H1 (cell line): ENCODE measurements at regions not wholly inside any gene's neighbourhood (a gene's known extent, or its start where the extent isn't known, plus 50 kb on each side); places are given as distances from the start of the nearest gene placed in this dataset.

Source experiments
- CTCF ChIA-PET: fragments of 300-600 bp; sonication (Branson Sonifier 250); formaldehyde crosslinking; loops from one replicate; lab custom pipeline; 2021; ENCODE audit not compliant: partially characterized antibody; lab: Charles Lee
- POLR2A ChIA-PET: fragments of 300-600 bp; sonication (Branson Sonifier 250); formaldehyde crosslinking; loops from one replicate; lab custom pipeline; 2021; ENCODE audit warnings: inconsistent platforms; ENCODE audit not compliant: partially characterized antibody; lab: Charles Lee
- DNase-seq, 2 experiments: peaks; one replicate each; pipeline versions ENCODE4 v3.0.0 to v3.0.0-alpha.2; 2010 to 2022; ENCODE audit warnings: low spot score in 2 of 2, low read depth in 1 of 2, mixed read lengths in 1 of 2
- FAIRE-seq: peaks from 2 replicates; lab custom pipeline; 2011; peaks lifted over from hg19 to GRCh38; lab: Jason Lieb, UNC
- H2AFZ ChIP-seq: 2 replicates; pipeline ENCODE4 v1.8.1; 2012; ENCODE audit warnings: low read length, inconsistent platforms
- H2AK5ac ChIP-seq: 2 replicates; pipeline ENCODE4 v1.6.1; 2013; ENCODE audit warnings: low read depth, low read length
- H2BK120ac ChIP-seq: replicated peaks from 2 replicates; pipeline ENCODE3; 2013; ENCODE audit warnings: low read depth, low read length, inconsistent platforms
- H2BK12ac ChIP-seq: 2 replicates; pipeline ENCODE4 v1.6.1; 2013; ENCODE audit warnings: low read depth, low read length
- H2BK15ac ChIP-seq: 2 replicates; pipeline ENCODE4 v1.6.1; 2013; ENCODE audit warnings: low read length
- H2BK20ac ChIP-seq: 2 replicates; pipeline ENCODE4 v1.6.1; 2013; ENCODE audit warnings: low read length
- H2BK5ac ChIP-seq: 2 replicates; pipeline ENCODE4 v1.6.1; 2013; ENCODE audit warnings: low read depth, low read length
- H3K14ac ChIP-seq: 2 replicates; pipeline ENCODE4 v1.6.1; 2013; ENCODE audit warnings: inconsistent platforms; ENCODE audit not compliant: insufficient read length
- H3K18ac ChIP-seq: 2 replicates; pipeline ENCODE4 v1.6.1; 2013; ENCODE audit warnings: low read length; ENCODE audit errors: extremely low read depth
- H3K23ac ChIP-seq: 2 replicates; pipeline ENCODE4 v1.6.1; 2013; ENCODE audit warnings: inconsistent platforms; ENCODE audit not compliant: insufficient read length
- H3K23me2 ChIP-seq: 2 replicates; pipeline ENCODE4 v1.6.1; 2013; ENCODE audit warnings: low read depth, low read length
- H3K27ac ChIP-seq: 2 replicates; pipeline ENCODE4 v1.6.1; 2011; ENCODE audit warnings: low read depth, low read length, inconsistent platforms
- H3K27me3 ChIP-seq, 4 experiments: replicated peaks in 1 of 4; 1 replicate in 1 of 4; 2 replicates in 3 of 4; pipeline versions ENCODE4 v1.6.1 to v1.8.1; 2011 to 2013; ENCODE audit warnings: low read length in 3 of 4, mild to moderate bottlenecking in 3 of 4, inconsistent platforms in 2 of 4, mixed read lengths in 2 of 4, moderate library complexity in 1 of 4; ENCODE audit not compliant: control insufficient read depth in 3 of 4, insufficient read depth in 3 of 4; ENCODE audit errors: extremely low read depth in 1 of 4
- H3K36me3 ChIP-seq, 4 experiments: 2 replicates each; pipeline versions ENCODE4 v1.6.1 to v1.8.1; 2011 to 2013; ENCODE audit warnings: mild to moderate bottlenecking in 4 of 4, low read length in 3 of 4, moderate library complexity in 2 of 4, control low read depth in 1 of 4, inconsistent platforms in 1 of 4; ENCODE audit not compliant: insufficient read depth in 4 of 4, control insufficient read depth in 2 of 4
- H3K4ac ChIP-seq: replicated peaks from 2 replicates; pipeline ENCODE3; 2013; ENCODE audit warnings: low read length, low read depth, mixed read lengths, inconsistent platforms; ENCODE audit not compliant: insufficient read length
- H3K4me1 ChIP-seq, 4 experiments: replicated peaks in 1 of 4; 1 replicate in 1 of 4; 2 replicates in 3 of 4; pipeline versions ENCODE4 v1.6.1 to v1.8.1; 2011 to 2013; ENCODE audit warnings: low read length in 3 of 4, inconsistent platforms in 2 of 4, mixed read lengths in 1 of 4; ENCODE audit not compliant: insufficient read depth in 4 of 4, control insufficient read depth in 3 of 4
- H3K4me2 ChIP-seq, 2 experiments: 2 replicates each; pipeline versions ENCODE4 v1.6.1 to v1.8.1; 2011 to 2013; ENCODE audit warnings: low read depth in 2 of 2, low read length in 2 of 2, control low read depth in 1 of 2, inconsistent platforms in 1 of 2, mild to moderate bottlenecking in 1 of 2; ENCODE audit not compliant: insufficient read depth in 1 of 2
- H3K4me3 ChIP-seq, 4 experiments: fragments of 200-600, 300-600 bp in 1 of 4; sonication (generic), shearing (Covaris generic), sonication (Bioruptor Twin) in 1 of 4; 2 replicates each; pipeline versions ENCODE4 v1.5.1 to v1.8.1; 2011 to 2016; ENCODE audit warnings: low read length in 4 of 4, low read depth in 3 of 4, control low read depth in 2 of 4, inconsistent platforms in 2 of 4, mild to moderate bottlenecking in 2 of 4, mixed read lengths in 1 of 4, moderate library complexity in 1 of 4; ENCODE audit not compliant: insufficient read depth in 2 of 4; ENCODE audit errors: extremely low read depth in 1 of 4
- H3K56ac ChIP-seq: replicated peaks from 2 replicates; pipeline ENCODE3; 2013; ENCODE audit warnings: low read depth, mild to moderate bottlenecking, mixed read lengths, low read length, inconsistent platforms; ENCODE audit not compliant: insufficient read length
- H3K79me1 ChIP-seq: 2 replicates; pipeline ENCODE4 v1.6.1; 2013; ENCODE audit warnings: low read depth, low read length, control low read depth
- H3K79me2 ChIP-seq, 2 experiments: 2 replicates each; pipeline versions ENCODE4 v1.6.1 to v1.8.1; 2012 to 2013; ENCODE audit warnings: low read length in 2 of 2, mild to moderate bottlenecking in 2 of 2, inconsistent platforms in 1 of 2; ENCODE audit not compliant: insufficient read depth in 2 of 2, control insufficient read depth in 1 of 2
- H3K9ac ChIP-seq, 4 experiments: replicated peaks in 1 of 4; 1 replicate in 1 of 4; 2 replicates in 3 of 4; pipeline versions ENCODE4 v1.6.1 to v1.8.1; 2011 to 2013; ENCODE audit warnings: low read depth in 3 of 4, low read length in 3 of 4, control low read depth in 2 of 4, mild to moderate bottlenecking in 2 of 4, moderate library complexity in 2 of 4, inconsistent platforms in 1 of 4; ENCODE audit errors: extremely low read depth in 1 of 4
- H3K9me3 ChIP-seq, 2 experiments: 2 replicates each; pipeline versions ENCODE4 v1.6.1 to v1.8.1; 2012 to 2013; ENCODE audit warnings: mild to moderate bottlenecking in 2 of 2, moderate library complexity in 2 of 2, control low read depth in 1 of 2, inconsistent platforms in 1 of 2, low read depth in 1 of 2, low read length in 1 of 2, mixed read lengths in 1 of 2; ENCODE audit not compliant: insufficient read depth in 2 of 2
- H4K20me1 ChIP-seq, 2 experiments: replicated peaks in 1 of 2; 2 replicates each; pipeline versions ENCODE3 to v1.8.1; 2011 to 2013; ENCODE audit warnings: inconsistent platforms in 2 of 2, low read length in 2 of 2, mild to moderate bottlenecking in 1 of 2; ENCODE audit not compliant: insufficient read depth in 2 of 2, control insufficient read depth in 1 of 2
- H4K5ac ChIP-seq: 2 replicates; pipeline ENCODE4 v1.6.1; 2013; ENCODE audit warnings: low read length, low read depth, mixed read lengths, inconsistent platforms; ENCODE audit not compliant: insufficient read length
- H4K8ac ChIP-seq: 2 replicates; pipeline ENCODE4 v1.8.0; 2013; ENCODE audit warnings: mild to moderate bottlenecking, moderate library complexity, low read length, inconsistent platforms; ENCODE audit not compliant: insufficient read depth; ENCODE audit errors: extremely low read depth
- H4K91ac ChIP-seq: replicated peaks from 2 replicates; pipeline ENCODE3; 2013; ENCODE audit warnings: low read length, mixed read lengths, inconsistent platforms; ENCODE audit not compliant: insufficient read length
- CHD2 ChIP-seq: IDR thresholded peaks from 2 replicates; pipeline ENCODE4 v1.6.1; 2012; ENCODE audit warnings: low read length, improper control_type of control experiment
- EP300 ChIP-seq, 2 experiments: IDR thresholded peaks; 1 replicate in 1 of 2; 2 replicates in 1 of 2; pipeline ENCODE4 v1.6.1; 2011 to 2012; ENCODE audit warnings: low read depth in 2 of 2, low read length in 2 of 2, mild to moderate bottlenecking in 2 of 2, borderline replicate concordance in 1 of 2, inconsistent platforms in 1 of 2, moderate library complexity in 1 of 2
- MAFK ChIP-seq: IDR thresholded peaks from 2 replicates; pipeline ENCODE4 v1.6.1; 2012; ENCODE audit warnings: low read depth, mild to moderate bottlenecking, improper control_type of control experiment, low read length
- WGBS, 2 experiments: shearing (Covaris generic) in 1 of 2; methylation state at CpG; one replicate each; pipeline versions ENCODE4 v1.1.6 to v1.1.7; 2013 to 2015; ENCODE audit warnings: low lambda C conversion rate in 2 of 2, mixed read lengths in 2 of 2, inconsistent platforms in 1 of 2, low coverage in 1 of 2, missing lambda C conversion rate in 1 of 2; ENCODE audit not compliant: insufficient replicate concordance in 2 of 2, insufficient coverage in 1 of 2, insufficient read length in 1 of 2; ENCODE audit errors: extremely low coverage in 1 of 2, missing lambda C conversion rate in 1 of 2; 5-methylcytosine and 5-hydroxymethylcytosine counted together

DNA sequence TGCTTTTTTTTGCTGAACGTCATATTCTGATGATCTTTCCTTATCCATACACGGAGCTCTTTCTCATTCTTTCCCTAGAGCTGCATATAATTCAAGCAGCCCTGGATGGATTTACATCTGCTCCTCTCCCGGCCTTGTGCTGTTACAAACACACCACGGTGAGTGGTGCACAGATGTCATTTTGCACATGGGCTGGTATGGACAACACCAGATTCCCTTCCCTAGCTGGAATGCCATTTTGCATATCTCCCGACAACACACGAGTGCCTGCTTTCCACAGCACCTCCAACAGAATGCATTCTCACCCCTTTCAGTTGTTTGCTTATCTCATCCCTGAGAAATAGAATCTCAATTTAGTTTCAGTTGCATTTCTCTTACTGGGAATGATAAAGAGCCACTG, 69.5 kb upstream of the AFDN start:
- Histone ChIP-seq H3K14ac (no peak overlapping the region), H2BK20ac (0 out of 2 replicates have a peak overlapping the region, but pooled peaks have one; percentile 72), H4K8ac (no peak overlapping the region), H3K27ac (no peak overlapping the region), H2BK12ac (no peak overlapping the region), H3K56ac (no peak overlapping the region), H3K4me2 (no peak overlapping the region), H2BK5ac (no peak overlapping the region), H3K79me2 (no peaks in the 10 kb centered on the region), H4K91ac (no peak overlapping the region), H3K4me1 (no peaks in the 10 kb centered on the region), H4K5ac (no peak overlapping the region), H3K9ac (no peak overlapping the region), H3K36me3 (no peaks in the 10 kb centered on the region), H3K27me3 (no peaks in the 10 kb centered on the region), H3K18ac (no peak overlapping the region), H4K20me1 (no peaks in the 10 kb centered on the region), H3K9me3 (no peaks in the 10 kb centered on the region), H3K23ac (no peak overlapping the region), H2BK15ac (no peak overlapping the region), H3K79me1 (no peaks in the 10 kb centered on the region), H2AK5ac (no peak overlapping the region), H2BK120ac (no peak overlapping the region), H3K4me3 (no peak overlapping the region), H2AFZ (no peak overlapping the region), H3K23me2 (no peaks in the 10 kb centered on the region), H3K4ac (no peak overlapping the region)
- no peak for DNase-seq
- WGBS, 2 experiments: 91% methylated on average over 6 of the region's 6 CpGs; no CpG with 5 or more reads in 1 of the 2 experiments
- no peak for FAIRE-seq
- ChIA-PET POLR2A (no interaction called here), CTCF (interaction anchor here (0.6 kb wide), 1 partner anchor 13 kb away, joined by 3 read pairs; no protein-coding TSS in a partner anchor)
- TF ChIP-seq EP300 (IDR thresholded peaks at IDR 0.05; ENCODE audit: borderline replicate concordance in 1 of 2, low read depth in 2 of 2, low read length in 2 of 2) (no peak), MAFK (no peak), CHD2 (no peak)
